Jurkat, Clone E6-1 (cell line): ENCODE measurements at regions not wholly inside any gene's neighbourhood (a gene's known extent, or its start where the extent isn't known, plus 50 kb on each side); places are given as distances from the start of the nearest gene placed in this dataset.

Source experiments
- DNase-seq: peaks from one replicate; pipeline ENCODE4 v3.0.0-alpha.2; 2011; ENCODE audit warnings: low read depth, low spot score
- H3K4me3 ChIP-seq: 2 replicates; pipeline ENCODE4 v1.5.1; 2011; ENCODE audit warnings: mild to moderate bottlenecking, low read length, control low read depth, moderate library complexity

- no peak for DNase-seq
- no peak overlapping the region for H3K4me3 ChIP-seq
Observed at GRCh38 chr5:77849308-77849900, 73.3 kb upstream of the TBCA start.

GRCh38 chr5:77847814-77848290 is 71.7 kb upstream of the TBCA start:
- H3K4me3 ChIP-seq, result no peak overlapping the region
- no peak for DNase-seq

- DNase-seq, result no peak
- no peak overlapping the region for H3K4me3 ChIP-seq
Observed at GRCh38 chr5:77847129-77847460, 71.0 kb upstream of the TBCA start.

- H3K4me3 ChIP-seq, result no peak overlapping the region
- DNase-seq, result no peak
Observed at GRCh38 chr5:77846422-77847128, 70.4 kb upstream of the TBCA start.

GRCh38 chr5:77845324-77845646 is 69.1 kb upstream of the TBCA start:
- DNase-seq, result no peak

GRCh38 chr5:77844623-77845323 is 68.6 kb upstream of the TBCA start:
- no peak for DNase-seq
- H3K4me3 ChIP-seq, result no peak overlapping the region

More at GRCh38 chr5:77845324-77845646, 69.1 kb upstream of the TBCA start:
- H3K4me3 ChIP-seq, result no peak overlapping the region

- no peak overlapping the region for H3K4me3 ChIP-seq
- DNase-seq, result no peak
Observed at GRCh38 chr5:77844373-77844622, 68.2 kb upstream of the TBCA start.

GRCh38 chr5:77843570-77844372 is 67.6 kb upstream of the TBCA start:
- H3K4me3 ChIP-seq, result no peak overlapping the region

GRCh38 chr5:77842243-77842642 is 66.1 kb upstream of the TBCA start:
- no peak for DNase-seq

More at GRCh38 chr5:77843570-77844372, 67.6 kb upstream of the TBCA start:
- no peak for DNase-seq

GRCh38 chr5:77841616-77842015 is 65.5 kb upstream of the TBCA start:
- DNase-seq, result no peak
- H3K4me3 ChIP-seq, result no peak overlapping the region

More at GRCh38 chr5:77842243-77842642, 66.1 kb upstream of the TBCA start:
- no peak overlapping the region for H3K4me3 ChIP-seq

- H3K4me3 ChIP-seq, result no peak overlapping the region
- no peak for DNase-seq
Observed at GRCh38 chr5:77840930-77841329, 64.8 kb upstream of the TBCA start.

GRCh38 chr5:77839691-77840090 is 63.6 kb upstream of the TBCA start:
- H3K4me3 ChIP-seq, result no peak overlapping the region
- DNase-seq, result no peak

- no peak overlapping the region for H3K4me3 ChIP-seq
- no peak for DNase-seq
Observed at GRCh38 chr5:77832938-77833337, 56.8 kb upstream of the TBCA start.

GRCh38 chr5:77832166-77832770 is 56.1 kb upstream of the TBCA start:
- H3K4me3 ChIP-seq, result no peak overlapping the region
- DNase-seq, result no peak

GRCh38 chr5:77828445-77828844 is 52.3 kb upstream of the TBCA start:
- DNase-seq, result no peak
- no peak overlapping the region for H3K4me3 ChIP-seq
